GM18499 (cell line): ENCODE measurements at regions not wholly inside any gene's neighbourhood (a gene's known extent, or its start where the extent isn't known, plus 50 kb on each side); places are given as distances from the start of the nearest gene placed in this dataset.

Source experiments
- ATAC-seq: cut with Tn5 transposase; IDR thresholded peaks from one replicate; pipeline ENCODE4 v1.9.1; 2021; ENCODE audit warnings: moderate number of reproducible peaks; ENCODE audit not compliant: insufficient read depth, unreplicated experiment

DNA sequence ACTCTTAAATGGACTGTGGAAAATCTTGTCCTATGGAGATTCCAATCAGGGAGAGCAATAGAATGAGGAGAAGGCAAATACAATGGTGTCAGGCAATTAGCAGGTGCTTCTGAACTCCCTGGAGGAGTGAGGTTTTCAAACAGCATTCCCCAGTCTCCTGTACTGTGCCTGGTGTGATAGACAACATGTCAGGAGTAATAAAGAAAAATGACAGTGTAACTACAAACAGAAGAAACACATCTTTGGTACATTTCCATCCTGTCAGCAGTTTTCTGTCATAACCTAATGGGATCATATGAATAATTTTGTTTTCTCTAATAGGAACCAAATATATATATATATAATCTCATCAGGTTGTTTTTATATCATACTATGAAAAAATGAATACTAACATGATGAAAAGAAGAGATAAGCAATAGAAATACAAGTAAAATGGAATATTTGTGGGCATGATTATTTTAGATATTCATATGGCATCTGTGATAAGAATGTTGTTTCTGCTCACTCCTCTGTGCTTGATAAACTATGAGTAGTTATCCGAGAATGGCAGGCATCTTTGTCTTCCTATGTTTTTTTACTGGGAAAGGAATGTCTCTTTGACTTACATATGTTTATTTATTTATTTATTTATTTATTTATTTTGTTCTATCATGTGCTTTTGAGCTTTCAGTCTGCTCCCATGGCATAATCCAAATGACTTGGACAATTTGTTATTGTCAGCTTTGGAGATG, 441.7 kb downstream of the TXNL1 start:
- ATAC-seq, result no peak

DNA sequence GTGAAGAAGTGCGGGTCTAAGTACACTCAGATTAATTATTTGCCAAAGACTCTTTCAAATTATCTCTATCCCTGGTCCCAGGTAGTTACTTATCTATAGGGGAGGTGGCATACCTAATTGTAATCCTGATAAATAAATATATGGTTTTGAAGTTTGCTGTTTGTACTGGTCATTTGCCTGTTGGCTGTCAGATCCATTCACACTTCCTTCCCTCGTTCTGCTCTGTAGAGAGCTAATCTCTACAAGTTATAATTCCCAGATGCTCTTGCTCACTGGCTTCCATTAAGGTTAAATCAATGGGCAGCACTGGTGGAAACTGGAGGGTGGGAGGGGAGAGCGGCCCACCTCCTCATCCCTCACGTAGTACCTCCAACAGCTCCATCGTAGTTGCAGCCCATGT, 447.1 kb downstream of the TXNL1 start:
- ATAC-seq, result no peak

DNA sequence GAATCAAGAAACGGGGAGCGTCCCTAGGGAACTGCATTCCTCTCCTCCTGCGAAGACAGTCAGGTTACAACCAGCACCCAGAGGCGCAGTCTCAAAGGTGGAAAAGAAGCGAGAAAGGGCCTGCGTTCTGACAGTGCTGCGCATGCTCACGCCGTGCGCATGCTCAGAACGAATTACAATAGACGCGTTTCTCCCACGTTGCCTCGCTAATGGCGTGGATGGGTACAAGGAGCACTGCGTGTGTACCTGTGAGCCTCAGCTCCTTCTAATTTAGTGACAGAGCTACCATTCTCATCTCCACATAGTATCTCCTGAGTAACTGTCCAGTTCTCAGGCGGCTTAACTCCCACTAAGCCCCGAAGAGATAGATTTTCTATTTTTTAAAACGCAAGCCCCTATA, 448.8 kb downstream of the TXNL1 start:
- ATAC-seq, result no peak

DNA sequence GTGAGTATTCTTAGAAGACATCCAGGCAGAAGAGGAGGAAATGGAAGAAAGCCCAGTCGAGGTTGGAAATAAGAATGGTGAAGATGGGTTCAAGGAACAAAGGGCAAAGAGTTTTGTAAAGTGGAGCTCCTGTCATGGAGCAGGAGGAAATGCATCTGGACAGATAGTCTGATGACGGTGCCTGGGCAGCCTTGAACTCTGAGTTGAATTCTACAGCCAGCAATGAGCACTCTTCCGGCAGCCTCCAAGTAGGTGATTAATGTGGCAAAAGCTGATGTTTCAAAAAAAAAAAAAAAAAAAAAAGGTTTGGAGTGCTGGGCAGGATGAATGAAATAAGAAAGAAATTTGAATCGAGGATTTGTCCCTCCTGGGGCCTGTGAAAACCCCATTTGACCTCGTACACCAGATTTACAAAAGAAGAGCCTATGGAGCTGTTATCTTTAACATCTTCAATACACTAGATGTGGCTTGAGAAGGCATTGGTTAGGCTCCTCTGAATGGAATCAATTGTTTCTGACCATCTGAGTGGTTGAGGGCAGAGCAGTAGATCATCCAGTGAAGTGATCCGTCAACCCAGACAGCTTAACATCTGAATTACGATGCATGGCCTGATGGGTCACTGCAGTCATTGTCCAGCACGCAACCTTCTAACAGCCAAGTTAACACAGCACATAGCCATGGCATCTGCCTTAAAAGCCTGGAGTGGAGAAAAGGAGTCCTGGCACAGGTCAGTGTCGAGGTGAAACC, 449.7 kb downstream of the TXNL1 start:
- no peak for ATAC-seq

DNA sequence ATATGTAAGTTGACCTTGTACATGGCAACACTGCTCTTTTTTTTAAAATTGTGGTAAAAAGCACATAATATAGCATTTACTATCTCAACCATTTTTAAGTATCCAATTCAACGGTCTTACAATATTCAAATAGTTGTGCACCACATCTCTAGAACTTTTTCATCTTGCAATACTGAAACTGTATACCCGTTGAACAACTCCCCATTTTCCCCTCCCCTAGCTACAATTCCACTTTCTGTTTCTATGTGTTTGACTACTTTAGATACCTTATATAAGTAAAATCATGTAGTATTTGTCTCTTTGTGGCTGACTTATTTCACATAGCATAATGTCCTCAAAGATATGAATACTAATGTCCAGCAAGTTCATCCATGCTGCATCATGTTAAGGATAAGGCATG, 452.1 kb downstream of the TXNL1 start:
- no peak for ATAC-seq

DNA sequence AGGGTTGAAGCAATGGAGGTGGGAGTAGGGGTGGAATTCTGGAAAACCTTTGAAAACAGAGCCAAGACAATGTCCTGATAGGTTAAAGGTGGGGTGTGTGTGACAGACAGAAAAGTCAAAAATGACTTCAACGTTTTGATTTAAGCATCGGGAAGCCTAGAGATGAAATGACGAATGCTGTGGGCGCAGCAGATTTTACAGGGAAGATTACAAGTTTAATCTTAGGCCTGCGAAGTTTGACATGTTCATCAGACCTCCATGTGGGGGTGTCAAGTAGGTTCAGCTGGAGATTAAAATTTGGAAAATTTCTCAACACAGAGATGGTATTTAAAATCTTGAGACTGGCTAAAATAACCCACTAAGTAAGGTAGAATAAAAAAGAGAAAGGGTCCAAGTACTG, 453.3 kb downstream of the TXNL1 start:
- ATAC-seq, result no peak

DNA sequence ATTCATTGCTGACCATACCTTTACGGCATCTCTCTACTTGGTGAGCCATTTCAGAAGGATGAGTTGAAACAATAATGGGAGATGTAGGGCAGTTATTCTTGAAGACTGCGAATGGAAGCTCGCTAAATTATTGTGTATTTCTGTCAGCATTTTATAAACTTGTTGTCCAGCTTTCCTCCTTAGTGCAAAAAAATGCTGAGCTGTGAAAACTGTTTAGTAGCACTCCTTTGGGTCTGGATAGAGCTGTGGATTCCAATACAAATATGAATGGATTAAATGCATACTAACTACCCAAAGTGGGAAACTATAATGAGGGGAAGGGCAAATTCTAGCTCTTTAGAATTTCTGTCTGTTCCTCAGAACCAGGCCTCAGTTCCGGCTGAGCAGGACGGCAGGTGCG, 461.6 kb downstream of the TXNL1 start:
- ATAC-seq, result no peak

DNA sequence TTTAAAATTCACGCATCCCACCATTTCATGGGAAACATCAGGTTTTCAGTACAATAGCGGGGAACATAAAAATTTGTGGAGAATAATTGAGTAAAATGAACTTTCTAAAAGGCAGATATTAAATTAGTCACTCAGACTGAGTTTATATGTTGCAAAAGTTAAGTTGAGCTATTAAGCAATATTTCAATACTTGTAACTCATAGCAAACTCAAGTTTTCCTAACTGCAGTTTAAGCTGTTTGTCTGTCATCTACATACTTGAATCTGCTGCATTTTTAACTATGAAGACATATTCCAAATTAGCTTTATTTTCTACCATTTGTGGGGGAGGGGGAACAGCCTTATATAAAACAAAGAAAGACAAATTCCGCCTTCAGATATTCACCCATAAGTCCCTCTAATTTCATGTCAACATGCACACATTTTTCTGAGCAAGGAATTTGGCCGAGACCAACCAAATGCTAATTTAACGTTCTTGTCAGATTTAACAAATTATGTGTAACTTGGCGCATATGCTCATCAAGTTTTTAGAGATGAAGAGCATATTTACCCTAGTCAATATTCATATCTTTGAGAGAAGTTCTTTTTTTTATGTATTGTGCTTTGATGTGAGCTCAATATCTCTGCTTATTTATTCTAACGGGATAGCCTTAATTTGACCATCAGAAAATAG, 462.9 kb downstream of the TXNL1 start:
- no peak for ATAC-seq

DNA sequence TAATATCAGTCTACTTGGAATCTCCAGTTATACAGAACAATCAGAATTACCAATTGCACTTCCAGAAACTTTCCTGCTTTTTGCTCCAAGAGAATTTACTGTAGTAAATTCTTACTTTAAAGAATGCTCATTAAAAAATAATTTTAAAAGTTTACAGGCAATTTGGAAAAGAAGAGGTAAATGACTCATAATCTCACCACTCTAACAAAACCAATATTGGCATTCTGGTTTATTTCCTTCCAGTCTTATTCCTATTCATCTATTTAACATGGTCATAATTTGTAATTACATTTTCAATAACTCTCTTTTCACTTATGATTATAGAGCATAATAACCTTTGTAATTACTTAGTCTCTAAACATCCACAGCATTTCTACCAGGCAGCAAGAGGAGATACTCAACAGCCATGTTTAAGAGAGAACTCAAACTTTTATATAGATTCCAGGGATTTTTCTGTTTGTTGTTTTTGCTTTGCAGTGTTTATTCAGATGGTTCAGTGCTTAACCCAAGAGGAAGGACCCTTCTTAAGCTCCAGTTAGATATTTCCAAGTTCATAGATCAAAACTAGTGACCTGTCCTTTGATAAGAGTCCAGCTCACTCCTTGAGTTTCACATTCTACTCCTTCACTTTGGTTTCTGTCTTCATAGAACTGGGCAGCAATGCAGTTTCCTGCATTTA, 464.7 kb downstream of the TXNL1 start:
- ATAC-seq, result no peak

DNA sequence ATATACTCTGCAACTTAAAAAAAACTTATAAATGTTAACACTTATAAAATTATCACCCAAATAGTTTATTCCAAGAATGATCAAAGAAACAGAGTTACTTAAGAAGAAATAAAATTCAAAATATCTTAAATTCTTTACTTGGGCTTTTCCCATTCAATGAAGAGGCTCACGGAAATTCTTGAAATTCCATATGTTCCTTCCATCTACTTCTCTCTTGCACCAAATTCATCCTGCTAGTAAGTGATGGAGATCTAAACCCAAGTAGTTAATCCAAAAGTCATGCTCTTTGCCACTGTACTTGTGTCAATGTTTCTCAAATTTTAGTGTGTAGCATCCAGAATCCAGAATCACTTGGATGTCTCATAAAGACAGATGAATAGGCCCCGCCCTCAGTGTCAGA, 465.9 kb downstream of the TXNL1 start:
- no peak for ATAC-seq

DNA sequence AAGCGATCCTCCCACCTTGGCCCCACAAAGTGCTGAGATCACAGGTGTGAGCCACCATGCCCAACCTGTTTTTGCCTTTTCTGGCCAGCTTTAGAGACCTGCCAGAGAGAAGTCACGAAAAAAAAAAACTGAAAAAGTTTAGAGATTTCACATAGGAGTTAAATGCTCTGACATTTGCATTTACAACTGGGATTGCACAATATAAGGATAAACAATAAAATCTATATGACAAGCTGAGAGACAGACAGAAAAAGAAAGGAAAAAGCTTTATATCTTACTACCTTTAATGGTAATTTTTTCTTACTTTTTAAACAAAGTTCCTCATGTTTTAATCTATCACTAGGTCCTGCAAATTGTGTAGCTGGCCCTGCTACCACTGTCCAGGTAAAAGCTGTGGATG, 466.5 kb downstream of the TXNL1 start:
- no peak for ATAC-seq

DNA sequence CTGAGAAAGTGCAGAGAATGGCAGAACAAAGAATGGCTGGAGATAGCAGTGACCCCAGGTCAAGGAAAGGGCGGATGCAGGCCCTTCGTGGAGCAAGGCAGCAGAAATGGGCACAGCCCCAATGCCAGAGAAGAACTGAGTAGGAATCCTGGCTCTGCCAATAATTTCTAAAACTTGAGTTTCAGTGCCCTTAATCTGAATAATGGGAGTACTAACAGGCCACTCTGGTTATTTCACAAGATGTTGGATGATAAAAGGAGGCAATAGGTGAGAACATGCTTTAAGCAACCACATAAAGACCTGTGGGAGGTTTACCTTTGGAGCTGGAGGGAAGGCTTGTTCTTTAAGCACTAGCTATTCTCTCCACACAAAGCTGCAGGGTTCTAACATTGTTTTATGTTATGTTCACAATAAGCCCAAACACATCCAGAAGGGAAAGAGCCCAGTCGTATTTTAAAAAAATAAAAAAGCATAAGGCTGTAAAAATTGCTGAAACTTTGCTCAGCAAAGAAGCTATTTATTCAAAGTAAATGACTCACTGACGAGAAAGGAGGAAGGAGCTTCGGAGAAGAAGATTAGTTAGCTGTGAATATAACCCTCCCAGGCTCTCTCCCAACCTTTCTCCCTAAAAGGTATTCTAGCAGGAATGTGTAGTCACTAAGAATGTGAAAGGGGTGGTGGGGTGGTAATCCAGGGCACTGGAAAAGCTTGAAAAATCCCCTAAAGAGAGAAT, 470.2 kb downstream of the TXNL1 start:
- ATAC-seq, result no peak

DNA sequence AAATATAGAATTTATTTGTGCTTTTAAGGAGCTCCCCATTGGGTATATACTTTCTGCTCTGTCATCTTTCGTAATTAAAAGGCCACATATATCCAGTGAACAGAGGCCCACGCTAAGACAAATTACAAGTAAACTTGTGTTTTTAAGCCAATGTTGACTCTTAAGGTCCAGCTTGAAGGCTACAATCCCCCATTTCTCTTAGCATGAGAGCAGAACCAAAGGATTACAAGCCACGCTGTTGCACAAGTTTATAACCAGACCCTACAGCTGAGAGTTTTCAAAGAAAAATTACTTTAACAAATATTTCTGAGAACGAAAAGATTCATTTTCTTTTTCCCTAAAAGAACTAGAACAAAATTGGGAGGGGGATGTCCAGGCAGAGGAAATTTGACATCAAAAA, 471.0 kb downstream of the TXNL1 start:
- ATAC-seq, result no peak

DNA sequence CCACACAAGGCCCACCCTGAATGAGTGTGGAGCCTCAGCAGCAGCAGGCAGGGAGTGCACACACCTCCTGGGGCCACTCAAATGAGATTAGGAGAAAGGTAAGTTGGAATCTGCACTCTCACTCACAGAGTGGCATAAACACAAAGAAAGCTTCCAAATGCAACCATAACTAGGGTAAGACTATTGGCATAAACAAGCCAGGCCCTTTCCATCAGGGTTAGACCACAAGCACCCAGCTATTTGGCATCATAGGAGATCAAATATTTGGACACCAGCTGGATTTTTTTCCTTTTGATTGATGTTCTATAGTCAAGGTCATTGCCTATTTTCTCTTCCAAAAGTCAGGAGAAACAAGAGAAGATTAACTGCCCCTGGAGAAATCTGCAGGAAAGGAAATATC, 471.5 kb downstream of the TXNL1 start:
- ATAC-seq, result no peak

DNA sequence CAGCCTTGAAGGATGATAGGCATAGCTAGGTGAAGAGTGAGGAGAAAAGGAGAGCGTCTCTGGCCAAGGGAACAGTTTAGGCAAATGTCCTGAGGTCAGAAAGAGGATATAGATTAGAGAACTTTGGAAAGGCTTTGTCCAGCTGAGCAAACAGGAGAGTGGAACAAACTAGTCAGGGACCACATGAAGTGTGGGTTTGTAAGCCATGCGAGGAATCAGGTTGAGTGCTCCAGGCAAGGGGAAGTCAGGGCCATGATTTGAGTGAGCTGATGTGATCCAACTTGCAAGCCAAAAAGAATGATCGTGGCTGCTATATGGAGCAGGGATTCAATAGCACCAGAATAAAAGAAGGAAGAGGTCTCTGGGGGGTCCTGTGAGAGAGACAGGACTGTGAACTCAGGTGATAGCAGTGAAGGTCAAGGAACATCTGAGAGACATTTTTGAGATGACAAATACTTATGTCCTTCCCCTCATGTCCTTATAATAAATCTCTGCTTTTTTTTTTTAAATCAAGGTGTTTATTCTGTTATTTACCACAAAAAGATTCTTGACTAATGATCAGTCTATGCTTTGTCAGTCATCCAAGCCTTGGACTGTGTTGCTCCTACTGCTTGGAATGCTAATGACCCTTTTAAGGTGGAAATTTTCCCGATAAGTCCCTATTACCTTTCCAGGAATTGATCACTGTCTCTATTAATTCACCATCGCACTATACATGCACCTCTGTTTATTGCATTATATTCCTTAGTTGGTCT, 472.6 kb downstream of the TXNL1 start:
- no peak for ATAC-seq

DNA sequence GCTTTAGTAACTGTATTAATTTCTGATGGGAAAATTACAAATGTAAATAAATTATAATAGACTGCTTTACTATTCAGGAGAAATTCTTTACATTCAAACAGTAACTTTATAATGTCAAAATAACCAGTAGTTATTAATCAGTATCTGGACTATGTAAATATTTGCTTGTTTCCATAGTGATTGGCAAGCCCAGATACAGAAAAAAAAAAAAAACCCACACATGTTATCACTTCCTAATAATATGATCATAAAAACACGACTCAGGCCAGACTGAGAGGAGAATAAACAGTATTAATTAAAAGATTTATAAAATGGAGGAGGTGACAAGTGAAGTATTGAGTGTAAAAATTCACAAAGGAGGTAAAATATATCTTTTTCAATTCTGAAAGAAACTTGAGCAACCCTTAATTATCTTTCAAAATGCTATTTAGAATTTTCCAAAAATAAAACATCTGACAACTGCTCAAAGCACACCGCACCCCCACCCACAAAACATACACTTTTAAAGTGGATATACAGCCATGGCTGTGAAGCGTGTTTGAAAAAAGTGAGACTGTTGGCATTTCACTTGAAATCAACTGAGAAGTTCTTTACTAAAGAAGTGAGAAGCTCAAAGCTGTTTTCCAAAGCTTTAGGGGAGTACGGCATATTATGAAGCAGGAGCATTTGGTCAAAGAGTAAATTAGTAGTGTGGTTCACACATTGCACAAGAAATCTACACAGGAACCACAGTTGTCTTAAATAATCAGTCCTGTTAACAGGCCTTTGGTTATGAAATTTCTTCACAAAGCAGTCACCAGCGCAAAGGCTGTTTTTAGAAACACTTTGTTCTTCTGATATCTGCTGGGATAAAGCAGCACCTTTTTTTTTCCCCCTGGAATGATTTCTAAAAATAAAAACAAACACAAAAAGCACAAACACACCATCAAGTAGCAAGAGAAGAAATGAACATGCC, 475.8 kb downstream of the TXNL1 start:
- no peak for ATAC-seq

DNA sequence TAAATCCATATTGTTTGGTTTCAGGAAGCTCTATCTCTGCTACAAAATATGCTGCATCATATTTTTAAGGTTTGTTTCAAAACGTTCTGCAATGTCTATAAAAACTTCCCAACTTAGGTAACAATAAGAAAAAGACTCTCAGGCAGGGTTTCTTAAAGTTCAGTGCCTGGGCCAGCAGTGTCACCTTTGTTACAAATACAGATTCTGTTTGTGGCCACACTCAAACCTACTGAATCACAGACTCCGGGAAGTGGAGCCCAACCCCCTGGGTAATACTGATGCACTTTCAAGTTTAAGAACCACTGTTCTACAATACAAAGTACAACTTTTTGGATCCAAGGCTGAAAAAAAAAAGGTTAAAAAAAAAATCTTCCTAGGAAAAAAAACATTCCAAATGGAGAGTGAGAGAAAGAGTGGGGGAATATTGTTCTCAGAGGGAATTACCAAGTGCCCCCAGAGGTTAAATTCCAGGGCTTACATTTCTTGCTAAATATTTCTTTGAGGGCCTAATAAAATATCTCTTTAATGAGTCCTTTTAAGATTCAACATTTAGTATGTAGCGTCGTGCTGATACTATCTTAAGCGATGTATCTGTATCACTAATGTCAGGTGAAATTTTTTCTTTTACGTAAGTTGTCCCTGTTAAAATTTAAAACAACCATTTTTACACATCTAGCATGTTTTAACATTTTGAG, 476.7 kb downstream of the TXNL1 start:
- no peak for ATAC-seq

DNA sequence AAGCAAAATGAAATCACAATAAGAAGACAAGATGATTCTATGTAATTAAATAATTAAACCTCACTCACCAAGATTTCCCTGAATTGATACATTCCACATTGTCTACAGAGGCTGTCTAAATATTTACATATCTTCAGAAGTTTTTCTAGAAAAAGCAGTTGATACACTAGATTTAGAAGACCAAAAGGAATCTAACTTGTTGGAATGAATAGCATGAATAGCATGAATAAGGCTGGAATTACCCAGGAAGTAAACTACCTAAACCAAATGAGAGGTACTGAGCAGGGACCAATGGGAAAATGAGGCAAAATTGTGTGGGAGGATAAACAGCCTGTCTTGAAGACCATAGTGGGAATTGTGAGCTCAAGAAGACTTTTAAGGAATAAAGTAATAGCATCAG, 479.7 kb downstream of the TXNL1 start:
- ATAC-seq, result no peak
